ENCODE measurements at regions not wholly inside any gene's neighbourhood (a gene's known extent, or its start where the extent isn't known, plus 50 kb on each side); places are given as distances from the start of the nearest gene placed in this dataset.

GRCh38 chr10:105535478-105535877 lies 894.4 kb downstream of the SORCS3 start:
- TF ChIP-seq CTCF (conservative IDR thresholded peaks at IDR 0.05; ENCODE audit: low read depth in 2 of 2), result no peak
- TF ChIP-seq EZH2phosphoT487 (IDR thresholded peaks at IDR 0.05; ENCODE audit: unreplicated experiment), result no peak
- no peak for TF ChIP-seq EZH2 (IDR thresholded peaks at IDR 0.05; ENCODE audit: low read depth, unreplicated experiment)
- no peak for TF ChIP-seq POLR2AphosphoS5 (IDR thresholded peaks at IDR 0.05; ENCODE audit: low read depth)
- no peak for TF ChIP-seq STAT1 (IDR thresholded peaks at IDR 0.05; ENCODE audit: unreplicated experiment)
- TF ChIP-seq CREB1 (CRISPR knock-in tag; IDR thresholded peaks at IDR 0.05; ENCODE audit: low read depth), result no peak

Data from GM23338 (cell line).